ENCODE measurements at regions not wholly inside any gene's neighbourhood (a gene's known extent, or its start where the extent isn't known, plus 50 kb on each side); places are given as distances from the start of the nearest gene placed in this dataset.

- no peak overlapping the region for H3K27ac ChIP-seq
- intact Hi-C loops (cut with DNase I) = no loop called here
- no peak for DNase-seq (ENCODE audit: extremely low spot score in 2 of 2)
- no peaks in the 10 kb centered on the region for H3K27me3 ChIP-seq
- no peak overlapping the region for H3K4me3 ChIP-seq
- no peak for TF ChIP-seq POLR2A (IDR thresholded peaks at IDR 0.05)
- no peak for TF ChIP-seq CTCF (IDR thresholded peaks at IDR 0.05)
- TF ChIP-seq POLR2AphosphoS5 (IDR thresholded peaks at IDR 0.05; ENCODE audit: insufficient read depth in 1 of 2, low read depth in 1 of 2) = no peak
- H3K9me3 ChIP-seq = no peaks in the 10 kb centered on the region
- H3K36me3 ChIP-seq = no peaks in the 10 kb centered on the region
- no peaks in the 10 kb centered on the region for H3K4me1 ChIP-seq
Observed at GRCh38 chr5:67512758-67513157, 316.2 kb upstream of the CD180 start.

GRCh38 chr5:67511911-67512310 is 315.3 kb upstream of the CD180 start:
- intact Hi-C loops (cut with DNase I) = no loop called here
- TF ChIP-seq POLR2A (IDR thresholded peaks at IDR 0.05) (no peak), POLR2AphosphoS5 (IDR thresholded peaks at IDR 0.05; ENCODE audit: insufficient read depth in 1 of 2, low read depth in 1 of 2) (no peak), CTCF (IDR thresholded peaks at IDR 0.05) (no peak)

GRCh38 chr5:67510204-67510603 is 313.6 kb upstream of the CD180 start:
- Histone ChIP-seq H3K9me3 (no peaks in the 10 kb centered on the region), H3K27me3 (no peaks in the 10 kb centered on the region), H3K27ac (no peak overlapping the region), H3K4me1 (no peaks in the 10 kb centered on the region), H3K36me3 (no peaks in the 10 kb centered on the region), H3K4me3 (no peak overlapping the region)
- DNase-seq (ENCODE audit: extremely low spot score in 2 of 2) = no peak
- TF ChIP-seq CTCF (IDR thresholded peaks at IDR 0.05) (no peak), POLR2AphosphoS5 (IDR thresholded peaks at IDR 0.05; ENCODE audit: insufficient read depth in 1 of 2, low read depth in 1 of 2) (no peak), POLR2A (IDR thresholded peaks at IDR 0.05) (no peak)
- intact Hi-C loops (cut with DNase I) = no loop called here

More at GRCh38 chr5:67511911-67512310, 315.3 kb upstream of the CD180 start:
- no peaks in the 10 kb centered on the region for H3K36me3 ChIP-seq
- no peaks in the 10 kb centered on the region for H3K4me1 ChIP-seq
- DNase-seq (ENCODE audit: extremely low spot score in 2 of 2) = no peak
- no peak overlapping the region for H3K27ac ChIP-seq
- no peak overlapping the region for H3K4me3 ChIP-seq
- no peaks in the 10 kb centered on the region for H3K27me3 ChIP-seq
- no peaks in the 10 kb centered on the region for H3K9me3 ChIP-seq

GRCh38 chr5:67509402-67510186 is 313.0 kb upstream of the CD180 start:
- Histone ChIP-seq H3K27me3 (no peaks in the 10 kb centered on the region), H3K4me1 (no peaks in the 10 kb centered on the region), H3K36me3 (no peaks in the 10 kb centered on the region), H3K27ac (no peak overlapping the region), H3K4me3 (no peak overlapping the region), H3K9me3 (no peaks in the 10 kb centered on the region)
- TF ChIP-seq POLR2AphosphoS5 (IDR thresholded peaks at IDR 0.05; ENCODE audit: insufficient read depth in 1 of 2, low read depth in 1 of 2) (no peak), POLR2A (IDR thresholded peaks at IDR 0.05) (no peak), CTCF (IDR thresholded peaks at IDR 0.05) (no peak)
- no peak for DNase-seq (ENCODE audit: extremely low spot score in 2 of 2)
- intact Hi-C loops (cut with DNase I) = no loop called here

GRCh38 chr5:67506241-67506640 is 309.6 kb upstream of the CD180 start:
- no peak for DNase-seq (ENCODE audit: extremely low spot score in 2 of 2)
- intact Hi-C loops (cut with DNase I) = no loop called here
- H3K9me3 ChIP-seq = no peaks in the 10 kb centered on the region
- no peak overlapping the region for H3K4me3 ChIP-seq
- TF ChIP-seq CTCF (IDR thresholded peaks at IDR 0.05) (no peak), POLR2AphosphoS5 (IDR thresholded peaks at IDR 0.05; ENCODE audit: insufficient read depth in 1 of 2, low read depth in 1 of 2) (no peak), POLR2A (IDR thresholded peaks at IDR 0.05) (no peak)
- no peaks in the 10 kb centered on the region for H3K4me1 ChIP-seq
- no peak overlapping the region for H3K27ac ChIP-seq
- no peaks in the 10 kb centered on the region for H3K36me3 ChIP-seq
- no peaks in the 10 kb centered on the region for H3K27me3 ChIP-seq

All from vagina (tissue), 2 donors.